Posterior cingulate gyrus (tissue), 11 donors: ENCODE measurements at regions not wholly inside any gene's neighbourhood (a gene's known extent, or its start where the extent isn't known, plus 50 kb on each side); places are given as distances from the start of the nearest gene placed in this dataset.
"Not testable (repeated sequence)": the region's sequence is repeated elsewhere in the genome, so short reads cannot be mapped to it uniquely, and the experiment has no call there.

ENCODE experiments used
- DNase-seq, 10 donors: peaks; one replicate each; pipeline versions ENCODE4 v3.0.0 to v3.0.0-alpha.2; 2020 to 2021; ENCODE audit warnings: mixed read lengths in 3 of 10
- intact Hi-C: fragments of 100-400 bp; cut with DNase I; formaldehyde crosslinking; loops from one replicate; pipeline ENCODE4 v1.15.1; 2023

GRCh38 chr20:53823121-53823764 is 229.6 kb upstream of the ZNF217 start:
- intact Hi-C loops, result no loop called here
- DNase-seq, result no peak

- DNase-seq, result no peak
- intact Hi-C loops, result no loop called here
These were observed 228.9 kb upstream of the ZNF217 start for GRCh38 chr20:53822534-53822933.

- DNase-seq, result no peak
- intact Hi-C loops, result no loop called here
These were observed 226.4 kb upstream of the ZNF217 start for GRCh38 chr20:53819973-53820451.

- DNase-seq, result no peak
- intact Hi-C loops, result no loop called here
These were observed 225.0 kb upstream of the ZNF217 start for GRCh38 chr20:53818457-53819177.

GRCh38 chr20:53817513-53817912 is 223.9 kb upstream of the ZNF217 start:
- intact Hi-C loops, DNase-seq: not testable (repeated sequence)

GRCh38 chr20:53816872-53817398 is 223.3 kb upstream of the ZNF217 start:
- intact Hi-C loops, result no loop called here

GRCh38 chr20:53815509-53815908 is 221.9 kb upstream of the ZNF217 start:
- intact Hi-C loops, result no loop called here
- DNase-seq, result no peak

More at GRCh38 chr20:53816872-53817398, 223.3 kb upstream of the ZNF217 start:
- no peak for DNase-seq

GRCh38 chr20:53814060-53814459 is 220.4 kb upstream of the ZNF217 start:
- DNase-seq, result no peak
- intact Hi-C loops, result no loop called here

- DNase-seq, result no peak
- intact Hi-C loops, result no loop called here
These were observed 220.0 kb upstream of the ZNF217 start for GRCh38 chr20:53813636-53814035.

- intact Hi-C loops, result no loop called here
- DNase-seq, result no peak
These were observed 217.9 kb upstream of the ZNF217 start for GRCh38 chr20:53811577-53811976.

GRCh38 chr20:53810661-53811355 is 217.2 kb upstream of the ZNF217 start:
- no peak for DNase-seq
- intact Hi-C loops, result no loop called here

- intact Hi-C loops, result no loop called here
- DNase-seq, result no peak
These were observed 216.2 kb upstream of the ZNF217 start for GRCh38 chr20:53809728-53810365.

GRCh38 chr20:53809217-53809616 is 215.6 kb upstream of the ZNF217 start:
- no peak for DNase-seq
- intact Hi-C loops, result no loop called here

GRCh38 chr20:53808733-53809132 is 215.1 kb upstream of the ZNF217 start:
- DNase-seq, result no peak
- intact Hi-C loops, result no loop called here

GRCh38 chr20:53808302-53808701 is 214.7 kb upstream of the ZNF217 start:
- DNase-seq, intact Hi-C loops: not testable (repeated sequence)

- intact Hi-C loops, result no loop called here
These were observed 213.2 kb upstream of the ZNF217 start for GRCh38 chr20:53806683-53807401.

GRCh38 chr20:53805895-53806384 is 212.3 kb upstream of the ZNF217 start:
- intact Hi-C loops, result no loop called here
- no peak for DNase-seq

More at GRCh38 chr20:53806683-53807401, 213.2 kb upstream of the ZNF217 start:
- no peak for DNase-seq

- intact Hi-C loops, result no loop called here
- DNase-seq, result no peak
These were observed 211.6 kb upstream of the ZNF217 start for GRCh38 chr20:53804920-53805894.

GRCh38 chr20:53804308-53804707 is 210.7 kb upstream of the ZNF217 start:
- DNase-seq, intact Hi-C loops: not testable (repeated sequence)
